GM12864 (cell line): ENCODE measurements at regions not wholly inside any gene's neighbourhood (a gene's known extent, or its start where the extent isn't known, plus 50 kb on each side); places are given as distances from the start of the nearest gene placed in this dataset.

Experiments used
- DNase-seq: peaks from one replicate; pipeline ENCODE4 v3.0.0-alpha.2; 2011; ENCODE audit warnings: low read depth
- H3K4me3 ChIP-seq: 2 replicates; pipeline ENCODE4 v1.5.1; 2011; ENCODE audit warnings: mild to moderate bottlenecking, low read depth, low read length, control low read depth
- CTCF ChIP-seq: IDR thresholded peaks from 2 replicates; pipeline ENCODE4 v1.5.1; 2011; ENCODE audit warnings: low read depth, mild to moderate bottlenecking, moderate library complexity, low read length, control low read depth, inconsistent platforms; ENCODE audit errors: missing control alignments

GRCh38 chr3:174614036-174614435 lies 245.1 kb upstream of the NAALADL2 start:
- TF ChIP-seq CTCF: no peak
- H3K4me3 ChIP-seq: no peak overlapping the region
- no peak for DNase-seq

- no peak overlapping the region for H3K4me3 ChIP-seq
- TF ChIP-seq CTCF: no peak
- no peak for DNase-seq
These were observed 240.6 kb upstream of the NAALADL2 start for GRCh38 chr3:174618368-174619080.

- TF ChIP-seq CTCF: no peak
- DNase-seq: no peak
- no peak overlapping the region for H3K4me3 ChIP-seq
These were observed 239.9 kb upstream of the NAALADL2 start for GRCh38 chr3:174619239-174619638.

GRCh38 chr3:174620138-174620537 lies 239.0 kb upstream of the NAALADL2 start:
- no peak for DNase-seq
- TF ChIP-seq CTCF: no peak
- no peak overlapping the region for H3K4me3 ChIP-seq

GRCh38 chr3:174620855-174621472 lies 238.2 kb upstream of the NAALADL2 start:
- no peak for DNase-seq
- no peak overlapping the region for H3K4me3 ChIP-seq
- TF ChIP-seq CTCF: no peak

- no peak for TF ChIP-seq CTCF
- no peak for DNase-seq
- no peak overlapping the region for H3K4me3 ChIP-seq
These were observed 225.8 kb upstream of the NAALADL2 start for GRCh38 chr3:174633342-174633741.

GRCh38 chr3:174636451-174636850 lies 222.7 kb upstream of the NAALADL2 start:
- no peak overlapping the region for H3K4me3 ChIP-seq
- DNase-seq: no peak
- no peak for TF ChIP-seq CTCF
